Spinal cord (tissue), 9 donors: ENCODE measurements at regions not wholly inside any gene's neighbourhood (a gene's known extent, or its start where the extent isn't known, plus 50 kb on each side); places are given as distances from the start of the nearest gene placed in this dataset.
A peak's percentile ranks its signal among the peaks of the same experiment; 100 is the strongest.

Experiments
- DNase-seq, 6 donors: peaks; one replicate each; pipeline versions ENCODE4 v3.0.0 to v3.0.0-alpha.2; 2013 to 2015; ENCODE audit warnings: low spot score in 6 of 6, low read depth in 4 of 6
- H3K27ac ChIP-seq: one replicate; pipeline ENCODE4 v1.5.1; 2013; ENCODE audit warnings: low read depth, low read length, control low read depth
- H3K27me3 ChIP-seq: one replicate; pipeline ENCODE4 v1.6.1; 2013; ENCODE audit warnings: low read length; ENCODE audit not compliant: control insufficient read depth, insufficient read depth
- H3K36me3 ChIP-seq: one replicate; pipeline ENCODE4 v1.6.1; 2013; ENCODE audit warnings: low read length; ENCODE audit not compliant: control insufficient read depth, insufficient read depth
- H3K4me1 ChIP-seq: one replicate; pipeline ENCODE4 v1.6.1; 2013; ENCODE audit warnings: low read length; ENCODE audit not compliant: control insufficient read depth, insufficient read depth
- H3K4me3 ChIP-seq: one replicate; pipeline ENCODE4 v1.5.1; 2013; ENCODE audit warnings: low read depth, low read length, control low read depth
- H3K9me3 ChIP-seq: one replicate; pipeline ENCODE4 v1.6.1; 2013; ENCODE audit warnings: low read length; ENCODE audit not compliant: control insufficient read depth, insufficient read depth
- WGBS: methylation state at CpG from one replicate; pipeline ENCODE4 v1.1.5; 2013; ENCODE audit warnings: missing lambda C conversion rate; ENCODE audit not compliant: insufficient coverage; 5-methylcytosine and 5-hydroxymethylcytosine counted together
- donor health status: healthy.

DNA sequence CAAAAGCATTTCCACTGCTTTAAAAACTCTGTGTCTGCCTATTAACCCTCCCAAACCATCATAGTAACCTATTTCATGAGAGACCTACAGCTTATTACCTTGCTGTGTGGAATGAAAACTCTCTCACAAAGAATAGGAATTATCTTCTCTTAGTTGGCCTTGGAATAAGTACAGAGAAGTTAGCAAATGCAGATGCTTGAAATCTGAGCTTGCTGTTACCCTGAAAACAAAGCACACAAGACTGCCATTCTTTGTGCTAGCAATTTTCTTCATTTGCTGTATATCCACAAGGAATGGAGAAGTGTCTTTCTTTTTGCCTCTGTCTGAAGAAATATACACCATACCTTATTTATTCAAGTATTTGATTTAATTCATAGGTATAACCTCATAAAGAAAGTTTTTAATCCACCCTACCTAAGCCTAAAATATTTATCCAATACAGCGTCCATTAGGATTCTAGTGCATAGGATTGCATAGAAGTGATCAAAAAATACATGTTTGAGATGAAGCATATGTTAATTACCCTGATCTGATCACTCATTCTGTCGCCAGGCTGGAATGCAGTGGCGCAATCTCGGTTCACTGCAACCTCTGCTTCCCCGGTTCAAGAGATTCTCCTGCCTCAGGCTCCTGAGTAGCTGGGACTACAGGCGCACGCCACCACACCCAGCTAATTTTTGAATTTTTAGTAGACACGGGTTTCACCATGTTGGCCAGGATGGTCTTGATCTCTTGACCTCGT, 451.1 kb downstream of the LTN1 start:
- no peak overlapping the region for H3K4me3 ChIP-seq
- no peak overlapping the region for H3K27ac ChIP-seq
- H3K36me3 ChIP-seq, result no peaks in the 10 kb centered on the region
- no peaks in the 10 kb centered on the region for H3K27me3 ChIP-seq
- H3K4me1 ChIP-seq, result no peaks in the 10 kb centered on the region
- 89% methylated on average over 7 of the region's 9 CpGs for WGBS
- DNase-seq, result no peak
- H3K9me3 ChIP-seq, result no peaks in the 10 kb centered on the region

DNA sequence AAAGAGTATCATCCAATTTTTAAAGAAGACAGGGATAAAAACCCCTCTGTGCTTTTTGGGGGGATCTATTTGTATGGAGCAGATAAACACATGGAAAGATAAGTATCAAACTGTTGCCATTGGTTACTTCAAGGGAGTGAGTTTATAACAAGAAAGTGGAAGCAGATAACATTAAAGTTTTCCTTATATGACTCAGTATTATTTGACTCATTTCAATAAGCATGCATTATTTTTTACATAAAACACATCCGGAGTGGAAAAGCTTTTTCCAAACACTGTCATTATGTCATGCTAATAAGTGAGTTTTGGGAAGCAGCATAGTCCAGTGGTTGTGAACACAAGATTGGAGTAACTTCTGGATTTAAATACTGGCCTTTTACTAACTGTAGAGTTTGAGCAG, 452.2 kb downstream of the LTN1 start:
- no peaks in the 10 kb centered on the region for H3K4me1 ChIP-seq
- no peaks in the 10 kb centered on the region for H3K27me3 ChIP-seq
- no peaks in the 10 kb centered on the region for H3K36me3 ChIP-seq
- no peaks in the 10 kb centered on the region for H3K9me3 ChIP-seq
- WGBS, result no CpG with 5 or more reads among the region's 1 CpG
- DNase-seq, result no peak
- no peak overlapping the region for H3K4me3 ChIP-seq
- H3K27ac ChIP-seq, result no peak overlapping the region

DNA sequence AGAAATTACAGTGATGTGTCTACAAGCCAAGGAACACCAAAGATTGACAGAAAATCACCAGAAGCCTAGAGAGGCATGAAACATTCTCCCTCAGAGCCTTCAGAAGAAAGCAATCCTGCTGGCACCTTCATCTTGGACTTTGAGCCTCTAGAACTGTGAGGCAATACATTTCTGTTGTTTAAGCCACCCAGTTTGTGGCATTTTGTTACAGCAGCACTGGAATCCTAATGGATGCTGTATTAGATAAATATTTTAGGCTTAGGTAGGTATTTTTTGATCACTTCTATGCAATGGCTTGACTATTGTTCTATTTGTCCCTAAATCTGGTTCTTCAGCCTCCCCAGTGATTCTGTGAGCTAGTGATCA, 453.1 kb downstream of the LTN1 start:
- no peak overlapping the region for H3K27ac ChIP-seq
- H3K36me3 ChIP-seq, result no peaks in the 10 kb centered on the region
- no peak overlapping the region for H3K4me3 ChIP-seq
- no peaks in the 10 kb centered on the region for H3K4me1 ChIP-seq
- DNase-seq, result no peak
- no peaks in the 10 kb centered on the region for H3K9me3 ChIP-seq
- H3K27me3 ChIP-seq, result no peaks in the 10 kb centered on the region

DNA sequence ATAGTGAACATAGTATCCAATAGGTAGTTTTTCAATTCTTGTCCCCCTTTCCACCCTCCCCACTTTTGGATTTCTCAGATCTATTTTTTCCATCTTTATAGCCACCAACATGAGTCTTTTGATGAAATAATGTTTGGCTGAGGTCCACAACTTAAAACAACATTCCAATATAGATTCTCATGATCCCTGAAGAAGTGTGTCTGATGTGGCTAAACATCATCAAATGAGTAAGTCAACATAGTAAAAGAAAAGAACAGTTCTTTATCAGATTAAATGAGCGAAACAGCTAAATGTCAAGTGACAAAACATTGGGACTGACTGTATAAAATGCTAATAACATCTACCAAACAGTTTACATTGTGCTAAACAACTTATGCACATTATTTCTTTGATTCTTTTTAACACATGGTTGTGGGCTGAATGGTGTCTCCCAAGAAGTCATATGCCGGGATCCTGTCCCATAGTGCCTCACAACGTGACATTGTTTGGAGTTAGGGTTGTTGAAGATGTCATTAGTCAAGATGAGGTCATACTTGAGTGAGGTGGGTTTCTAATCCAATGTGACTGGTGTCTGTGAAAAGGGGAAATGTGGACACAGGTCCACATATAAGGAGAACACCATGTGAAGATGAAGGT, 453.6 kb downstream of the LTN1 start:
- no peaks in the 10 kb centered on the region for H3K36me3 ChIP-seq
- no peaks in the 10 kb centered on the region for H3K4me1 ChIP-seq
- DNase-seq, result no peak
- WGBS, result 95% methylated on average over 2 of the region's 3 CpGs
- no peak overlapping the region for H3K4me3 ChIP-seq
- no peaks in the 10 kb centered on the region for H3K9me3 ChIP-seq
- no peak overlapping the region for H3K27ac ChIP-seq
- H3K27me3 ChIP-seq, result no peaks in the 10 kb centered on the region

GRCh38 chr21:28537371-28538079, 455.2 kb downstream of the LTN1 start:
- DNase-seq, result no peak

DNA sequence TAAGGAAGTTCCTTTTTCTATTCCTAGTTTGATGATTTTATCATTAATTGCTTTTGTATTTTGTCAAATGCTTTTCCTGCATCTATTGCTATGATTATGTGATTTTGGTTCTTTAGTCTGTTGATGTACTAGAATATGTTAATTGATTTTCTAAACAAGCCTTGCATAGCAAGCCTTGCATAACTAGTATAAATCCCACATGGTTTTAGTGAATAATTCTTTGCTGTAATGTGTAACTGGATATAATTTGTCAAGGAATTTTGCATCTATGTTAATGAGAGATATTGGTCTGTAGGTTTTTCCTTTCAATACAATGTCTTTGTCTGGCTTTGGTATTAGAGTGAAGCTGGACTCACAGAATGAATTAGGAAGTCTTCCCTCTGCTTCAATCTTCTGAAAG, 460.2 kb downstream of the LTN1 start:
- Histone ChIP-seq H3K36me3 (no peaks in the 10 kb centered on the region), H3K27me3 (no peaks in the 10 kb centered on the region), H3K4me3 (no peak overlapping the region), H3K9me3 (no peaks in the 10 kb centered on the region), H3K27ac (no peak overlapping the region), H3K4me1 (no peaks in the 10 kb centered on the region)
- DNase-seq, result no peak

More at GRCh38 chr21:28537371-28538079, 455.2 kb downstream of the LTN1 start:
- Histone ChIP-seq H3K4me1 (no peaks in the 10 kb centered on the region), H3K4me3 (no peak overlapping the region), H3K36me3 (no peaks in the 10 kb centered on the region), H3K27ac (no peak overlapping the region), H3K27me3 (no peaks in the 10 kb centered on the region), H3K9me3 (no peaks in the 10 kb centered on the region)
- 83% methylated on average over 1 of the region's 4 CpGs for WGBS

DNA sequence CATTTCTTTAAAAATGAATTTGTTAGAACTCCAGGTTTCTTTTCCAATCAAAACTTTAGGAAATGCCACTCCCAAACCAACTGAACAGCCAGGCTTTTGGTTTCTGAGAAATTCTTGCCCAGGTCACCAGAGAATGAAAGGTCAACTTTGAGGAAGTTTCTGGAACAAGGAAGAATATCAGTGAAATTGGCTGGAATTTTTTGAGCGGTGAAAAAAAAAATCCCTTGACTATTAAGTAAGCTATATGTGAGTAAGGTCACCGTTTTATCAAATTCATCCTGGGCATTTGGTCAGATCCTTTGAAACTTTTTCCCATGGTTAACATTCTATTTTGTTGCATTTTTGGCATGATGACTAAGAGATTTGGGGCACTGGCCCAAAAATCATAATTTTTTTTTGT, 469.3 kb downstream of the LTN1 start:
- Histone ChIP-seq H3K27me3 (no peaks in the 10 kb centered on the region), H3K9me3 (no peaks in the 10 kb centered on the region), H3K4me1 (no peaks in the 10 kb centered on the region), H3K36me3 (no peaks in the 10 kb centered on the region), H3K4me3 (no peak overlapping the region), H3K27ac (no peak overlapping the region)
- DNase-seq, result no peak
- WGBS, result no CpG with 5 or more reads among the region's 2 CpGs

DNA sequence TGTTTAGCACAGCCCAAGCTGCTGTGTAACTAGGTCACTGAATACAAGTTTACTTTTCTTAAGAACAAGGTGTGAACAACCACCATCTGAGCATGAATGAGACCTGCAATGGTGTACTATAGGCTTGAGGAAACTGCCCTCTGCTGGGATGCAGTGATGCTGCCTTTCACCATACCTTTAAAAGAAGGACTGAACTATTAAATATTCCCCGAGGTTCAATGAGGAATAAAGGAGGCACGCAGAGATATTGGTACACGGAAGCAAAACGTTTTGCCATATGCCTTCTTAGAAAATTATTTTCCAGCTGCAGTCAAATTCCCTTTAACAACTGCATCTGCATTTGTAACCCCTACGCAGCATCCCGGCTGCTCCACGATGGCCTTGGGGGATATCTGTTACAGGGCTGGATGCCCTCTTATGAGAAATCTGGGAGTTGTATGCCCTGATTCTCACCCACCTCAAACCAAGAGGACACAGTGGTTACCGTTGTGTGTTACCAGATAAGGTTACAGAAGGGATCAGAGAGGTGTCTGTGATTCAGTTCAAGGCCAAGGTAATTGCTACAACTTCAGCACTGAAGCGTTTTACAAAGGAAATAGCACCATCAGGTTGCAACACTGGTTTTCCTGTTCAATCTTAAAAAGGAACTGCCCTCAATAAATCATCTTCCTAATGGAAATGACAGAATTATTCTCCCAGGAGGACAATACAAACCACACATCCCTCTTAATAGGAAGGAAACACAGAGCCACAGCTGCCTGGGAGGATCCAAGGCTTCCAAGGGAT, 470.5 kb downstream of the LTN1 start:
- H3K36me3 ChIP-seq, result no peaks in the 10 kb centered on the region
- H3K27ac ChIP-seq, result no peak overlapping the region
- WGBS, result 29% methylated on average over 1 of the region's 9 CpGs
- H3K9me3 ChIP-seq, result no peaks in the 10 kb centered on the region
- H3K27me3 ChIP-seq, result no peaks in the 10 kb centered on the region
- no peak overlapping the region for H3K4me3 ChIP-seq
- H3K4me1 ChIP-seq, result no peaks in the 10 kb centered on the region
- DNase-seq, result peak in 2 of 6 donors; percentile 7 to 64

GRCh38 chr21:28518630-28519029, 474.0 kb downstream of the LTN1 start:
- 86% methylated on average over 1 of the region's 3 CpGs for WGBS
- no peaks in the 10 kb centered on the region for H3K4me1 ChIP-seq
- H3K27ac ChIP-seq, result no peak overlapping the region
- no peak for DNase-seq
- H3K9me3 ChIP-seq, result no peaks in the 10 kb centered on the region
- no peaks in the 10 kb centered on the region for H3K27me3 ChIP-seq
- H3K4me3 ChIP-seq, result no peak overlapping the region
- no peaks in the 10 kb centered on the region for H3K36me3 ChIP-seq
